HepG2 (cell line): ENCODE measurements at regions not wholly inside any gene's neighbourhood (a gene's known extent, or its start where the extent isn't known, plus 50 kb on each side); places are given as distances from the start of the nearest gene placed in this dataset.

Experiments used
- MED13 ChIP-seq: sonication (generic); formaldehyde crosslinking; IDR thresholded peaks from 2 replicates; pipeline ENCODE4 v1.5.0; 2020; ENCODE audit warnings: missing genetic modification reagents
- TF ChIP-seq, protein P1 (sequence below): sonication (generic); formaldehyde crosslinking; IDR thresholded peaks from 2 replicates; pipeline ENCODE4 v1.4.0; 2020; ENCODE audit warnings: missing genetic modification reagents, low read depth, mild to moderate bottlenecking, borderline replicate concordance

- TF ChIP-seq MED13 (CRISPR knock-in tag), result no peak
- TF ChIP-seq, protein P1, sequence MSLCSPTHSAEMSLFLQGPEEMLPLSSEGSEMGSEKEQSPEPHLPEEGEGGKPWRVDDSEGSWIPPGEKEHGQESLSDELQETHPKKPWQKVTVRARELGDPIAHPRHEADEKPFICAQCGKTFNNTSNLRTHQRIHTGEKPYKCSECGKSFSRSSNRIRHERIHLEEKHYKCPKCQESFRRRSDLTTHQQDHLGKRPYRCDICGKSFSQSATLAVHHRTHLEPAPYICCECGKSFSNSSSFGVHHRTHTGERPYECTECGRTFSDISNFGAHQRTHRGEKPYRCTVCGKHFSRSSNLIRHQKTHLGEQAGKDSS (CRISPR knock-in tag), result no peak
These were observed 52.4 kb upstream of the FNDC3B start (continued) for GRCh38 chr3:171986757-171987518.
